HL-60 (cell line): ENCODE measurements at regions not wholly inside any gene's neighbourhood (a gene's known extent, or its start where the extent isn't known, plus 50 kb on each side); places are given as distances from the start of the nearest gene placed in this dataset.

Experiments used
- CTCF ChIP-seq: IDR thresholded peaks from one replicate; pipeline ENCODE4 v1.5.1; 2011; ENCODE audit warnings: low read length, control low read depth, inconsistent platforms; ENCODE audit not compliant: insufficient read depth
- GABPA ChIP-seq: IDR thresholded peaks from 2 replicates; pipeline ENCODE4 v1.6.1; 2012; ENCODE audit warnings: low read depth
- POLR2AphosphoS5 ChIP-seq: IDR thresholded peaks from 2 replicates; pipeline ENCODE4 v1.6.1; 2012; ENCODE audit warnings: low read depth
- REST ChIP-seq: IDR thresholded peaks from 2 replicates; pipeline ENCODE4 v1.6.1; 2012; ENCODE audit warnings: low read depth; ENCODE audit not compliant: insufficient replicate concordance

GRCh38 chr7:1287752-1288201 is 55.1 kb downstream of the UNCX start:
- TF ChIP-seq CTCF (no peak), POLR2AphosphoS5 (no peak), REST (no peak), GABPA (no peak)
